ENCODE measurements at regions not wholly inside any gene's neighbourhood (a gene's known extent, or its start where the extent isn't known, plus 50 kb on each side); places are given as distances from the start of the nearest gene placed in this dataset.

- DNase-seq (ENCODE audit: low spot score in 2 of 2) = no peak
- H3K27ac Mint-ChIP-seq = no peak overlapping the region
- H3K27me3 Mint-ChIP-seq = no peaks in the 10 kb centered on the region
- H3K4me3 Mint-ChIP-seq = no peak overlapping the region
- H3K9me3 Mint-ChIP-seq = no peaks in the 10 kb centered on the region
- ATAC-seq (ENCODE audit: low read depth) = no peak
- H3K36me3 Mint-ChIP-seq = no peaks in the 10 kb centered on the region
- H3K4me1 Mint-ChIP-seq = no peaks in the 10 kb centered on the region
These were observed 215.9 kb downstream of the CRPPA start for GRCh38 chr7:16205466-16205865.

- Mint-ChIP-seq H3K27me3 (no peaks in the 10 kb centered on the region), H3K4me1 (no peaks in the 10 kb centered on the region), H3K9me3 (no peaks in the 10 kb centered on the region), H3K4me3 (no peak overlapping the region), H3K27ac (no peak overlapping the region), H3K36me3 (no peaks in the 10 kb centered on the region)
- no peak for DNase-seq (ENCODE audit: low spot score in 2 of 2)
- ATAC-seq (ENCODE audit: low read depth) = no peak
These were observed 216.4 kb downstream of the CRPPA start for GRCh38 chr7:16204953-16205352.

GRCh38 chr7:16203065-16203464 is 218.3 kb downstream of the CRPPA start:
- Mint-ChIP-seq H3K4me1 (no peaks in the 10 kb centered on the region), H3K4me3 (no peak overlapping the region), H3K27me3 (no peaks in the 10 kb centered on the region), H3K27ac (no peak overlapping the region), H3K9me3 (no peaks in the 10 kb centered on the region), H3K36me3 (no peaks in the 10 kb centered on the region)
- ATAC-seq (ENCODE audit: low read depth) (no peak), DNase-seq (ENCODE audit: low spot score in 2 of 2) (no peak)

- no peak for DNase-seq (ENCODE audit: low spot score in 2 of 2)
- no peaks in the 10 kb centered on the region for H3K36me3 Mint-ChIP-seq
- no peak overlapping the region for H3K4me3 Mint-ChIP-seq
- no peaks in the 10 kb centered on the region for H3K27me3 Mint-ChIP-seq
- H3K9me3 Mint-ChIP-seq = no peaks in the 10 kb centered on the region
- no peak overlapping the region for H3K27ac Mint-ChIP-seq
- no peak for ATAC-seq (ENCODE audit: low read depth)
- H3K4me1 Mint-ChIP-seq = no peaks in the 10 kb centered on the region
These were observed 219.0 kb downstream of the CRPPA start for GRCh38 chr7:16202303-16202702.

GRCh38 chr7:16200591-16200990 is 220.7 kb downstream of the CRPPA start:
- ATAC-seq (ENCODE audit: low read depth) (no peak), DNase-seq (ENCODE audit: low spot score in 2 of 2) (no peak)
- Mint-ChIP-seq H3K4me1 (peaks cover 2% of the 10 kb centered on the region), H3K9me3 (no peaks in the 10 kb centered on the region), H3K4me3 (no peak overlapping the region), H3K36me3 (no peaks in the 10 kb centered on the region), H3K27me3 (no peaks in the 10 kb centered on the region), H3K27ac (no peak overlapping the region)

- Mint-ChIP-seq H3K27me3 (no peaks in the 10 kb centered on the region), H3K4me1 (peaks cover 3% of the 10 kb centered on the region), H3K27ac (no peak overlapping the region), H3K4me3 (no peak overlapping the region), H3K36me3 (no peaks in the 10 kb centered on the region), H3K9me3 (no peaks in the 10 kb centered on the region)
- DNase-seq (ENCODE audit: low spot score in 2 of 2) (no peak), ATAC-seq (ENCODE audit: low read depth) (no peak)
These were observed 227.7 kb downstream of the CRPPA start for GRCh38 chr7:16193631-16194030.

- Mint-ChIP-seq H3K4me1 (no peaks in the 10 kb centered on the region), H3K9me3 (no peaks in the 10 kb centered on the region), H3K4me3 (no peak overlapping the region), H3K27ac (no peak overlapping the region), H3K36me3 (no peaks in the 10 kb centered on the region), H3K27me3 (no peaks in the 10 kb centered on the region)
- DNase-seq (ENCODE audit: low spot score in 2 of 2) (no peak), ATAC-seq (ENCODE audit: low read depth) (no peak)
These were observed 232.2 kb downstream of the CRPPA start for GRCh38 chr7:16189026-16189715.

- no peaks in the 10 kb centered on the region for H3K36me3 Mint-ChIP-seq
- no peak overlapping the region for H3K4me3 Mint-ChIP-seq
- no peak overlapping the region for H3K27ac Mint-ChIP-seq
- H3K4me1 Mint-ChIP-seq = no peaks in the 10 kb centered on the region
- H3K9me3 Mint-ChIP-seq = no peaks in the 10 kb centered on the region
- DNase-seq (ENCODE audit: low spot score in 2 of 2) (no peak), ATAC-seq (ENCODE audit: low read depth) (no peak)
- H3K27me3 Mint-ChIP-seq = no peaks in the 10 kb centered on the region
These were observed 234.2 kb downstream of the CRPPA start for GRCh38 chr7:16187131-16187530.

- DNase-seq (ENCODE audit: low spot score in 2 of 2) (no peak), ATAC-seq (ENCODE audit: low read depth) (no peak)
- H3K27me3 Mint-ChIP-seq = no peaks in the 10 kb centered on the region
- no peaks in the 10 kb centered on the region for H3K4me1 Mint-ChIP-seq
- no peaks in the 10 kb centered on the region for H3K36me3 Mint-ChIP-seq
- no peak overlapping the region for H3K27ac Mint-ChIP-seq
- H3K4me3 Mint-ChIP-seq = no peak overlapping the region
- H3K9me3 Mint-ChIP-seq = no peaks in the 10 kb centered on the region
These were observed 242.8 kb downstream of the CRPPA start for GRCh38 chr7:16178585-16178984.

- H3K27ac Mint-ChIP-seq = no peak overlapping the region
- no peaks in the 10 kb centered on the region for H3K9me3 Mint-ChIP-seq
- H3K27me3 Mint-ChIP-seq = no peaks in the 10 kb centered on the region
- DNase-seq (ENCODE audit: low spot score in 2 of 2) (no peak), ATAC-seq (ENCODE audit: low read depth) (no peak)
- H3K4me1 Mint-ChIP-seq = no peaks in the 10 kb centered on the region
- no peak overlapping the region for H3K4me3 Mint-ChIP-seq
- H3K36me3 Mint-ChIP-seq = no peaks in the 10 kb centered on the region
These were observed 243.2 kb downstream of the CRPPA start for GRCh38 chr7:16178092-16178491.

GRCh38 chr7:16174253-16174652 is 247.1 kb downstream of the CRPPA start:
- H3K4me1 Mint-ChIP-seq = no peaks in the 10 kb centered on the region
- ATAC-seq (ENCODE audit: low read depth) = no peak

GRCh38 chr7:16172366-16172765 is 249.0 kb downstream of the CRPPA start:
- H3K36me3 Mint-ChIP-seq = no peaks in the 10 kb centered on the region
- no peak overlapping the region for H3K4me3 Mint-ChIP-seq
- no peak overlapping the region for H3K27ac Mint-ChIP-seq
- DNase-seq (ENCODE audit: low spot score in 2 of 2) = no peak
- H3K4me1 Mint-ChIP-seq = no peaks in the 10 kb centered on the region
- no peaks in the 10 kb centered on the region for H3K9me3 Mint-ChIP-seq
- no peaks in the 10 kb centered on the region for H3K27me3 Mint-ChIP-seq
- no peak for ATAC-seq (ENCODE audit: low read depth)

More at GRCh38 chr7:16174253-16174652, 247.1 kb downstream of the CRPPA start:
- Mint-ChIP-seq H3K4me3 (no peak overlapping the region), H3K36me3 (no peaks in the 10 kb centered on the region), H3K27me3 (no peaks in the 10 kb centered on the region), H3K9me3 (no peaks in the 10 kb centered on the region), H3K27ac (no peak overlapping the region)
- no peak for DNase-seq (ENCODE audit: low spot score in 2 of 2)

GRCh38 chr7:16171928-16172327 is 249.4 kb downstream of the CRPPA start:
- no peak overlapping the region for H3K27ac Mint-ChIP-seq
- H3K36me3 Mint-ChIP-seq = no peaks in the 10 kb centered on the region
- no peaks in the 10 kb centered on the region for H3K27me3 Mint-ChIP-seq
- H3K4me1 Mint-ChIP-seq = no peaks in the 10 kb centered on the region
- DNase-seq (ENCODE audit: low spot score in 2 of 2) = no peak
- no peak overlapping the region for H3K4me3 Mint-ChIP-seq
- no peaks in the 10 kb centered on the region for H3K9me3 Mint-ChIP-seq
- no peak for ATAC-seq (ENCODE audit: low read depth)

GRCh38 chr7:16170671-16171070 is 250.7 kb downstream of the CRPPA start:
- no peaks in the 10 kb centered on the region for H3K4me1 Mint-ChIP-seq
- H3K27ac Mint-ChIP-seq = no peak overlapping the region
- H3K27me3 Mint-ChIP-seq = no peaks in the 10 kb centered on the region
- DNase-seq (ENCODE audit: low spot score in 2 of 2) (no peak), ATAC-seq (ENCODE audit: low read depth) (no peak)
- H3K36me3 Mint-ChIP-seq = no peaks in the 10 kb centered on the region
- peaks cover 3% of the 10 kb centered on the region for H3K9me3 Mint-ChIP-seq
- H3K4me3 Mint-ChIP-seq = no peak overlapping the region

- H3K27ac Mint-ChIP-seq = no peak overlapping the region
- DNase-seq (ENCODE audit: low spot score in 2 of 2) (no peak), ATAC-seq (ENCODE audit: low read depth) (no peak)
- H3K4me1 Mint-ChIP-seq = no peaks in the 10 kb centered on the region
- H3K9me3 Mint-ChIP-seq = peaks cover 3% of the 10 kb centered on the region
- no peak overlapping the region for H3K4me3 Mint-ChIP-seq
- no peaks in the 10 kb centered on the region for H3K27me3 Mint-ChIP-seq
- H3K36me3 Mint-ChIP-seq = no peaks in the 10 kb centered on the region
These were observed 251.8 kb downstream of the CRPPA start for GRCh38 chr7:16169537-16169936.

All from memory B cell (primary cell).